Left ventricle myocardium inferior (tissue), 1 donor: ENCODE measurements at regions not wholly inside any gene's neighbourhood (a gene's known extent, or its start where the extent isn't known, plus 50 kb on each side); places are given as distances from the start of the nearest gene placed in this dataset. TPM values are rescaled to one million over a fixed set of nuclear protein-coding genes. Genes with fewer than 3 reads are reported as not detected.

Source experiments
- DNase-seq: peaks from one replicate; pipeline ENCODE4 v3.0.0-alpha.2; 2020
- H3K27ac ChIP-seq: fragments of 200-600 bp; replicated peaks from 2 replicates; pipeline ENCODE4 v1.8.0; 2021
- H3K27me3 ChIP-seq: fragments of 200-600 bp; 2 replicates; pipeline ENCODE4 v1.8.0; 2021; ENCODE audit warnings: low read depth
- H3K36me3 ChIP-seq: fragments of 200-600 bp; 2 replicates; pipeline ENCODE4 v1.8.0; 2021
- H3K4me1 ChIP-seq: fragments of 200-600 bp; 2 replicates; pipeline ENCODE4 v1.8.0; 2021
- H3K4me3 ChIP-seq: fragments of 200-600 bp; 2 replicates; pipeline ENCODE4 v1.8.0; 2021; ENCODE audit warnings: mild to moderate bottlenecking, moderate library complexity
- H3K9me3 ChIP-seq: fragments of 200-600 bp; replicated peaks from 2 replicates; pipeline ENCODE4 v1.8.0; 2021
- intact Hi-C: fragments of 100-400 bp; cut with micrococcal nuclease; formaldehyde crosslinking; loops from one replicate; pipeline ENCODE4 v1.11.0; 2022
- microRNA-seq: library from miRNA; unstranded; fragments of <30 nt; microRNA quantifications from one replicate; pipeline ENCODE4 v1.2.0, GENCODE V29; 2020
- TF ChIP-seq, protein P1 (sequence below): fragments of 200-600 bp; IDR thresholded peaks from 2 replicates; pipeline ENCODE4 v1.8.0; 2021; ENCODE audit warnings: antibody characterized with exemption, mild to moderate bottlenecking, borderline replicate concordance
- donor health status: DM: no; HTN: yes; CAD: no; lungs with severe emphysema.

DNA sequence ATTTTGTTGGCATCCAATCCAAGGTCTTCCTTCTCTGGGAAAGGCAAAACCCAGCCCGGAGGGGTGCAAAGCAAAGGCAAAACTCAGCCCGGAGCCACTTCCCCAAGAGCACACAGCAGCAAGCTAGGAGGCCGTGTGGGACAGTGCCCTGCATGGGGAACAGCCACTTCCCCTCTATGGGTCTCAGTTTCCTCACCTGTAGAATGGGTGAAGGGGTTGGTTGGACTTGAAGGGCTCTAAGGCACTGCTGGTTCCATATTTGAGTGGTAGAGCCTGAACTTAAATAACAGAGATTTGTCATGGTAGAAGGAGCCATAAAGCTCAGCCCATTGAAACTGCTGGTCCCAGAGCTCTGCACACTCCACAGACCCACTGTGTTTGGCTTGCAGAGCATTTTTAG lies 51.3 kb upstream of the CCDC167 start:
- H3K4me3 ChIP-seq = no peak overlapping the region
- peaks cover 9% of the 10 kb centered on the region for H3K4me1 ChIP-seq
- no peaks in the 10 kb centered on the region for H3K36me3 ChIP-seq
- intact Hi-C loops = no loop called here
- peaks cover 18% of the 10 kb centered on the region for H3K27me3 ChIP-seq
- DNase-seq = no peak
- TF ChIP-seq, protein P1, sequence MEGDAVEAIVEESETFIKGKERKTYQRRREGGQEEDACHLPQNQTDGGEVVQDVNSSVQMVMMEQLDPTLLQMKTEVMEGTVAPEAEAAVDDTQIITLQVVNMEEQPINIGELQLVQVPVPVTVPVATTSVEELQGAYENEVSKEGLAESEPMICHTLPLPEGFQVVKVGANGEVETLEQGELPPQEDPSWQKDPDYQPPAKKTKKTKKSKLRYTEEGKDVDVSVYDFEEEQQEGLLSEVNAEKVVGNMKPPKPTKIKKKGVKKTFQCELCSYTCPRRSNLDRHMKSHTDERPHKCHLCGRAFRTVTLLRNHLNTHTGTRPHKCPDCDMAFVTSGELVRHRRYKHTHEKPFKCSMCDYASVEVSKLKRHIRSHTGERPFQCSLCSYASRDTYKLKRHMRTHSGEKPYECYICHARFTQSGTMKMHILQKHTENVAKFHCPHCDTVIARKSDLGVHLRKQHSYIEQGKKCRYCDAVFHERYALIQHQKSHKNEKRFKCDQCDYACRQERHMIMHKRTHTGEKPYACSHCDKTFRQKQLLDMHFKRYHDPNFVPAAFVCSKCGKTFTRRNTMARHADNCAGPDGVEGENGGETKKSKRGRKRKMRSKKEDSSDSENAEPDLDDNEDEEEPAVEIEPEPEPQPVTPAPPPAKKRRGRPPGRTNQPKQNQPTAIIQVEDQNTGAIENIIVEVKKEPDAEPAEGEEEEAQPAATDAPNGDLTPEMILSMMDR = no peak
- H3K9me3 ChIP-seq = no peaks in the 10 kb centered on the region
- H3K27ac ChIP-seq = no peak overlapping the region

DNA sequence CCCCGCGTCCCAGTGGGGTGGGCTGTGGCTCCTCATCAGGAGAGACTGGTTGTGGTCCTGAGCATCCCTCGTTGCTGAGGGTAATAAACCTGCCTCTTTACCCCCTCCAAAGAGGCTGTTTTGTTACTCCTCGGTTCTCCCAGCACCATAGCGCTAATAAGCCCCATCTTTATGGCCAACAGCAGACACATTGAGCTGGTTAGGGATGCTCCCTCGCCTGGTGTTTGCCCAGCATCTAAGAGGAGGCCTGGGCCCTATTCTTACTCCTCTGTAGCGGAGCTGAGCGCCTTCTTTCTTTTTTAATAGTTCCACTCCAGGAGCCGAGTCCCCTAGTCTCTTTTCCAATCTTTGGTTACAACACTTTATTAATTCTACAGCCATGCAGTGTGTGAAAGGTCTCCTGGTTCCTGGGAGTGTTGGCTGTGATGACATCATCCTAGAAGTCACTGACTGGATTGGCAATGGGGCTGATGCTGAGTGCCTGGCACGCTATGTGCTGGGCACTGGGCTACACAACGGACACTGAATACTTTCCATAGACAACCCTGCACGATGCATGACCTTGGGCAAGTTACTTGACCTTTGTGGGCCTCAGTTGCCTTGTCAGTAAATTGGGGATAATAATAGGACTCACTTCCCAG lies 50.6 kb upstream of the CCDC167 start:
- Histone ChIP-seq H3K36me3 (no peaks in the 10 kb centered on the region), H3K9me3 (no peaks in the 10 kb centered on the region), H3K4me3 (no peak overlapping the region), H3K4me1 (peaks cover 9% of the 10 kb centered on the region), H3K27me3 (peaks cover 18% of the 10 kb centered on the region), H3K27ac (no peak overlapping the region)
- DNase-seq = no peak
- TF ChIP-seq, protein P1 = no peak
- intact Hi-C loops = no loop called here

DNA sequence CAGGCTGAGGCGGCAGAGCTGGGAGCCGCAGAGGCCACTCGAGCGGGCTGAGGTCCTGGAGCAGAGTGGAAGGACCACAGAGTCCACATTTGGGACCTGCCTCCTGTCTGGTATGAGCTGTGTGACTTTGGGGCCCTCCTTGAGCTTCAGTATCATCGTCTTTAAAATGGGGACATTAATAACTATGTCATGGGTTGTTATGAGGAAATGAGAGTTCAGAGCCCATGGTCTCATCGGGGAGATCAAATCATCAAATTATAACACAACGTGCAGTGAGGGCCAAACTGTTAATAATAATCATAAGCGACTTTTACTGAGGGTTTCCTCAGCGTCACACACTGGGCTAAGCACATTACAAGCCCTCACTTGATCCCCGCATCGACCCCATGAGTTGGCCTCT lies 49.9 kb upstream of the CCDC167 start:
- intact Hi-C loops = no loop called here

More for the DNA sequence above, 49.9 kb upstream of the CCDC167 start:
- no peaks in the 10 kb centered on the region for H3K9me3 ChIP-seq
- DNase-seq = no peak
- no peak overlapping the region for H3K4me3 ChIP-seq
- peaks cover 9% of the 10 kb centered on the region for H3K4me1 ChIP-seq
- peaks cover 14% of the 10 kb centered on the region for H3K27me3 ChIP-seq
- H3K36me3 ChIP-seq = no peaks in the 10 kb centered on the region
- TF ChIP-seq, protein P1 = no peak
- no peak overlapping the region for H3K27ac ChIP-seq

Small RNA genes lying in the stretch of these regions (microRNA-seq; reads per million reads assigned to microRNA genes)
- gene MIR4462 = not detected
